ENCODE measurements at regions not wholly inside any gene's neighbourhood (a gene's known extent, or its start where the extent isn't known, plus 50 kb on each side); places are given as distances from the start of the nearest gene placed in this dataset.

GRCh38 chr1:222034790-222035189 is 292.9 kb upstream of the DUSP10 start:
- WGBS (ENCODE audit: insufficient coverage, low lambda C conversion rate): 100% methylated on average over 4 of the region's 4 CpGs
- H3K27ac ChIP-seq (ENCODE audit: low read length): no peak overlapping the region
- DNase-seq: no peak
- H3K9me3 ChIP-seq (ENCODE audit: control insufficient read depth, low read depth, low read length): no peaks in the 10 kb centered on the region
- H3K36me3 ChIP-seq (ENCODE audit: control insufficient read depth, insufficient read depth, low read length): no peaks in the 10 kb centered on the region
- H3K4me1 ChIP-seq (ENCODE audit: control insufficient read depth, insufficient read depth, low read length): no peaks in the 10 kb centered on the region
- H3K27me3 ChIP-seq (ENCODE audit: control insufficient read depth, insufficient read depth, low read length): no peaks in the 10 kb centered on the region
- H3K4me3 ChIP-seq (ENCODE audit: low read length): no peak overlapping the region

- no CpG with 5 or more reads among the region's 3 CpGs for WGBS (ENCODE audit: insufficient coverage, low lambda C conversion rate)
- H3K36me3 ChIP-seq (ENCODE audit: control insufficient read depth, insufficient read depth, low read length): no peaks in the 10 kb centered on the region
- no peak for DNase-seq
Observed at GRCh38 chr1:222033450-222033849, 291.6 kb upstream of the DUSP10 start.

GRCh38 chr1:222031318-222031717 is 289.4 kb upstream of the DUSP10 start:
- no peak for DNase-seq
- 100% methylated on average over 1 of the region's 1 CpG for WGBS (ENCODE audit: insufficient coverage, low lambda C conversion rate)
- Histone ChIP-seq H3K27ac (ENCODE audit: low read length) (no peak overlapping the region), H3K9me3 (ENCODE audit: control insufficient read depth, low read depth, low read length) (no peaks in the 10 kb centered on the region), H3K36me3 (ENCODE audit: control insufficient read depth, insufficient read depth, low read length) (no peaks in the 10 kb centered on the region), H3K4me3 (ENCODE audit: low read length) (no peak overlapping the region), H3K27me3 (ENCODE audit: control insufficient read depth, insufficient read depth, low read length) (no peaks in the 10 kb centered on the region), H3K4me1 (ENCODE audit: control insufficient read depth, insufficient read depth, low read length) (no peaks in the 10 kb centered on the region)

More at GRCh38 chr1:222033450-222033849, 291.6 kb upstream of the DUSP10 start:
- Histone ChIP-seq H3K27me3 (ENCODE audit: control insufficient read depth, insufficient read depth, low read length) (no peaks in the 10 kb centered on the region), H3K4me3 (ENCODE audit: low read length) (no peak overlapping the region), H3K27ac (ENCODE audit: low read length) (no peak overlapping the region), H3K4me1 (ENCODE audit: control insufficient read depth, insufficient read depth, low read length) (no peaks in the 10 kb centered on the region), H3K9me3 (ENCODE audit: control insufficient read depth, low read depth, low read length) (no peaks in the 10 kb centered on the region)

GRCh38 chr1:222028676-222029075 is 286.8 kb upstream of the DUSP10 start:
- Histone ChIP-seq H3K4me1 (ENCODE audit: control insufficient read depth, insufficient read depth, low read length) (no peaks in the 10 kb centered on the region), H3K4me3 (ENCODE audit: low read length) (no peak overlapping the region), H3K9me3 (ENCODE audit: control insufficient read depth, low read depth, low read length) (no peaks in the 10 kb centered on the region), H3K27ac (ENCODE audit: low read length) (no peak overlapping the region), H3K27me3 (ENCODE audit: control insufficient read depth, insufficient read depth, low read length) (no peaks in the 10 kb centered on the region), H3K36me3 (ENCODE audit: control insufficient read depth, insufficient read depth, low read length) (no peaks in the 10 kb centered on the region)
- no CpG with 5 or more reads among the region's 2 CpGs for WGBS (ENCODE audit: insufficient coverage, low lambda C conversion rate)
- DNase-seq: no peak

GRCh38 chr1:222028116-222028515 is 286.2 kb upstream of the DUSP10 start:
- H3K27me3 ChIP-seq (ENCODE audit: control insufficient read depth, insufficient read depth, low read length): no peaks in the 10 kb centered on the region
- WGBS (ENCODE audit: insufficient coverage, low lambda C conversion rate): no CpG with 5 or more reads among the region's 3 CpGs
- DNase-seq: no peak

GRCh38 chr1:222026280-222026679 is 284.4 kb upstream of the DUSP10 start:
- no peak for DNase-seq
- Histone ChIP-seq H3K4me1 (ENCODE audit: control insufficient read depth, insufficient read depth, low read length) (no peaks in the 10 kb centered on the region), H3K9me3 (ENCODE audit: control insufficient read depth, low read depth, low read length) (no peaks in the 10 kb centered on the region), H3K27ac (ENCODE audit: low read length) (no peak overlapping the region), H3K27me3 (ENCODE audit: control insufficient read depth, insufficient read depth, low read length) (no peaks in the 10 kb centered on the region), H3K4me3 (ENCODE audit: low read length) (no peak overlapping the region), H3K36me3 (ENCODE audit: control insufficient read depth, insufficient read depth, low read length) (no peaks in the 10 kb centered on the region)
- 58% methylated on average over 2 of the region's 7 CpGs for WGBS (ENCODE audit: insufficient coverage, low lambda C conversion rate)

More at GRCh38 chr1:222028116-222028515, 286.2 kb upstream of the DUSP10 start:
- Histone ChIP-seq H3K27ac (ENCODE audit: low read length) (no peak overlapping the region), H3K9me3 (ENCODE audit: control insufficient read depth, low read depth, low read length) (no peaks in the 10 kb centered on the region), H3K36me3 (ENCODE audit: control insufficient read depth, insufficient read depth, low read length) (no peaks in the 10 kb centered on the region), H3K4me1 (ENCODE audit: control insufficient read depth, insufficient read depth, low read length) (no peaks in the 10 kb centered on the region), H3K4me3 (ENCODE audit: low read length) (no peak overlapping the region)

- Histone ChIP-seq H3K36me3 (ENCODE audit: control insufficient read depth, insufficient read depth, low read length) (no peaks in the 10 kb centered on the region), H3K27me3 (ENCODE audit: control insufficient read depth, insufficient read depth, low read length) (no peaks in the 10 kb centered on the region), H3K9me3 (ENCODE audit: control insufficient read depth, low read depth, low read length) (no peaks in the 10 kb centered on the region), H3K4me3 (ENCODE audit: low read length) (no peak overlapping the region), H3K4me1 (ENCODE audit: control insufficient read depth, insufficient read depth, low read length) (no peaks in the 10 kb centered on the region), H3K27ac (ENCODE audit: low read length) (no peak overlapping the region)
- WGBS (ENCODE audit: insufficient coverage, low lambda C conversion rate): 100% methylated on average over 1 of the region's 5 CpGs
- no peak for DNase-seq
Observed at GRCh38 chr1:222023025-222023424, 281.1 kb upstream of the DUSP10 start.

- WGBS (ENCODE audit: insufficient coverage, low lambda C conversion rate): 90% methylated on average over 2 of the region's 5 CpGs
Observed at GRCh38 chr1:222021129-222021528, 279.2 kb upstream of the DUSP10 start.

GRCh38 chr1:222020553-222020952 is 278.7 kb upstream of the DUSP10 start:
- H3K4me1 ChIP-seq (ENCODE audit: control insufficient read depth, insufficient read depth, low read length): no peaks in the 10 kb centered on the region
- H3K4me3 ChIP-seq (ENCODE audit: low read length): no peak overlapping the region
- H3K27ac ChIP-seq (ENCODE audit: low read length): no peak overlapping the region
- DNase-seq: no peak
- H3K9me3 ChIP-seq (ENCODE audit: control insufficient read depth, low read depth, low read length): no peaks in the 10 kb centered on the region
- H3K36me3 ChIP-seq (ENCODE audit: control insufficient read depth, insufficient read depth, low read length): no peaks in the 10 kb centered on the region
- no peaks in the 10 kb centered on the region for H3K27me3 ChIP-seq (ENCODE audit: control insufficient read depth, insufficient read depth, low read length)

More at GRCh38 chr1:222021129-222021528, 279.2 kb upstream of the DUSP10 start:
- no peaks in the 10 kb centered on the region for H3K9me3 ChIP-seq (ENCODE audit: control insufficient read depth, low read depth, low read length)
- DNase-seq: no peak
- no peaks in the 10 kb centered on the region for H3K36me3 ChIP-seq (ENCODE audit: control insufficient read depth, insufficient read depth, low read length)
- no peaks in the 10 kb centered on the region for H3K27me3 ChIP-seq (ENCODE audit: control insufficient read depth, insufficient read depth, low read length)
- H3K4me1 ChIP-seq (ENCODE audit: control insufficient read depth, insufficient read depth, low read length): no peaks in the 10 kb centered on the region
- no peak overlapping the region for H3K4me3 ChIP-seq (ENCODE audit: low read length)
- no peak overlapping the region for H3K27ac ChIP-seq (ENCODE audit: low read length)

- 50% methylated on average over 1 of the region's 3 CpGs for WGBS (ENCODE audit: insufficient coverage, low lambda C conversion rate)
- no peak overlapping the region for H3K4me3 ChIP-seq (ENCODE audit: low read length)
- no peaks in the 10 kb centered on the region for H3K36me3 ChIP-seq (ENCODE audit: control insufficient read depth, insufficient read depth, low read length)
- H3K27ac ChIP-seq (ENCODE audit: low read length): no peak overlapping the region
- H3K9me3 ChIP-seq (ENCODE audit: control insufficient read depth, low read depth, low read length): no peaks in the 10 kb centered on the region
- no peaks in the 10 kb centered on the region for H3K4me1 ChIP-seq (ENCODE audit: control insufficient read depth, insufficient read depth, low read length)
- H3K27me3 ChIP-seq (ENCODE audit: control insufficient read depth, insufficient read depth, low read length): no peaks in the 10 kb centered on the region
- no peak for DNase-seq
Observed at GRCh38 chr1:222019029-222019428, 277.1 kb upstream of the DUSP10 start.

GRCh38 chr1:222018041-222018440 is 276.2 kb upstream of the DUSP10 start:
- no peaks in the 10 kb centered on the region for H3K9me3 ChIP-seq (ENCODE audit: control insufficient read depth, low read depth, low read length)
- no peaks in the 10 kb centered on the region for H3K27me3 ChIP-seq (ENCODE audit: control insufficient read depth, insufficient read depth, low read length)
- no peak for DNase-seq
- H3K4me3 ChIP-seq (ENCODE audit: low read length): no peak overlapping the region
- no peaks in the 10 kb centered on the region for H3K36me3 ChIP-seq (ENCODE audit: control insufficient read depth, insufficient read depth, low read length)
- no peaks in the 10 kb centered on the region for H3K4me1 ChIP-seq (ENCODE audit: control insufficient read depth, insufficient read depth, low read length)
- no peak overlapping the region for H3K27ac ChIP-seq (ENCODE audit: low read length)
- WGBS (ENCODE audit: insufficient coverage, low lambda C conversion rate): no CpG with 5 or more reads among the region's 3 CpGs
